Body of pancreas (tissue), 4 donors: ENCODE measurements at regions not wholly inside any gene's neighbourhood (a gene's known extent, or its start where the extent isn't known, plus 50 kb on each side); places are given as distances from the start of the nearest gene placed in this dataset.

ENCODE experiments used
- ATAC-seq: fragments of 150-250 bp; one replicate; pipeline ENCODE4 v1.9.1; 2016
- DNase-seq, 4 donors: peaks; one replicate each; pipeline ENCODE4 v3.0.0-alpha.2; 2019
- H3K27ac ChIP-seq, 4 donors: fragments of 200-600 bp; sonication (generic); 1 replicate in 3 of 4; 2 replicates in 1 of 4; pipeline versions ENCODE4 v1.5.1 to v1.6.1; 2016 to 2019; ENCODE audit warnings: mild to moderate bottlenecking in 1 of 4, mixed read lengths in 1 of 4, moderate library complexity in 1 of 4
- H3K27me3 ChIP-seq, 2 donors: fragments of 200-600 bp; sonication (generic); one replicate each; pipeline ENCODE4 v1.6.0; 2016; ENCODE audit warnings: mild to moderate bottlenecking in 1 of 2
- H3K36me3 ChIP-seq, 2 donors: fragments of 200-600 bp; sonication (generic); replicated peaks in 1 of 2; 2 replicates each; pipeline ENCODE4 v1.5.1; 2016; ENCODE audit warnings: low read depth in 2 of 2; ENCODE audit not compliant: insufficient read depth in 1 of 2
- H3K4me1 ChIP-seq: fragments of 200-600 bp; sonication (generic); one replicate; pipeline ENCODE4 v1.6.0; 2016
- H3K4me3 ChIP-seq, 2 donors: fragments of 200-600 bp; sonication (generic); 1 replicate in 1 of 2; 2 replicates in 1 of 2; pipeline ENCODE4 v1.5.1; 2016 to 2019
- H3K9me3 ChIP-seq, 3 donors: fragments of 200-600 bp; sonication (generic); 1 replicate in 2 of 3; 2 replicates in 1 of 3; pipeline ENCODE4 v1.5.1; 2016
- CTCF ChIP-seq, 7 experiments: fragments of 450-650 bp in 4 of 7; fragments of 200-600 bp in 3 of 7; sonication (generic) in 3 of 7; IDR thresholded peaks; one replicate each; pipeline ENCODE4 v1.5.1; 2016 to 2019; ENCODE audit warnings: antibody characterized with exemption in 7 of 7
- POLR2A ChIP-seq, 3 donors: fragments of 450-650 bp; IDR thresholded peaks; one replicate each; pipeline ENCODE4 v1.6.1; 2016; ENCODE audit warnings: antibody characterized with exemption in 3 of 3, mild to moderate bottlenecking in 2 of 3
- WGBS, 2 donors: methylation state at CpG; one replicate each; pipeline ENCODE4 v1.1.5; 2017; 5-methylcytosine and 5-hydroxymethylcytosine counted together
- intact Hi-C: fragments of 100-400 bp; cut with DNase I; formaldehyde crosslinking; loops from one replicate; pipeline ENCODE4 v1.15.1; 2023

DNA sequence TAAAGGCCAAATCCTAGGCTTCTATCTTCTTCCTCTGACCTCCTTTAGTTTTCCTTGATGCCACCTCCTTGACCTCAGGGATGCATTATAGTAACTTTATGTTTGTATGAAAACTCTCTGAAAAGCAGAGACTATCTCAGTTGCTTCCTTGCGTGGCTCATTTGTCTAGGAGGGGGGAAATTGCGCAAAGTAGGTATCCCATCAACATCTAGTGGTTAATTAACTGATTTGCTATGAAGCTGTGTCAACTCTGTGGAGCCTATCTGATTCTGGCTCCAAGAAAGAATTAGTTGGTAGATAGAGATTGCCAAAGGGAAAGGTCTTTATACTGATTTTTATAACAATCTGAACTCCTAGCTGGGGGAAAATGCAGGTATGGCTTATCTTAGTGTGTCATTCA, 82.1 kb upstream of the FRY start:
- WGBS, 2 donors = 65 to 72% methylated on average over 2 of the region's 2 CpGs
- no peak overlapping the region for H3K4me3 ChIP-seq
- H3K27me3 ChIP-seq = no peaks in the 10 kb centered on the region
- H3K4me1 ChIP-seq = peaks cover 59% of the 10 kb centered on the region
- DNase-seq (no peak), ATAC-seq (no peak)
- no peaks in the 10 kb centered on the region for H3K36me3 ChIP-seq
- H3K9me3 ChIP-seq = no peaks in the 10 kb centered on the region
- TF ChIP-seq CTCF (IDR thresholded peaks at IDR 0.05) = no peak
- no peak for TF ChIP-seq POLR2A (IDR thresholded peaks at IDR 0.05)
- peak overlapping the region; percentile 25 to 79 (median 58) for H3K27ac ChIP-seq
- intact Hi-C loops = no loop called here

- H3K27me3 ChIP-seq = no peaks in the 10 kb centered on the region
- H3K4me1 ChIP-seq = peaks cover 52% of the 10 kb centered on the region
- peak overlapping the region in 3 of 4 donors; percentile 57 to 79 (median 58) for H3K27ac ChIP-seq
- intact Hi-C loops = no loop called here
- ATAC-seq = no peak
- 21 to 24% methylated on average over 2 of the region's 2 CpGs for WGBS, 2 donors
- TF ChIP-seq POLR2A (IDR thresholded peaks at IDR 0.05) (no peak), CTCF (IDR thresholded peaks at IDR 0.05) (no peak)
- no peak overlapping the region for H3K4me3 ChIP-seq
- peak in 2 of 4 donors; percentile 24 to 60 for DNase-seq
- no peaks in the 10 kb centered on the region for H3K36me3 ChIP-seq
- H3K9me3 ChIP-seq = no peaks in the 10 kb centered on the region
Observed at GRCh38 chr13:31950111-31950815, 81.3 kb upstream of the FRY start.

DNA sequence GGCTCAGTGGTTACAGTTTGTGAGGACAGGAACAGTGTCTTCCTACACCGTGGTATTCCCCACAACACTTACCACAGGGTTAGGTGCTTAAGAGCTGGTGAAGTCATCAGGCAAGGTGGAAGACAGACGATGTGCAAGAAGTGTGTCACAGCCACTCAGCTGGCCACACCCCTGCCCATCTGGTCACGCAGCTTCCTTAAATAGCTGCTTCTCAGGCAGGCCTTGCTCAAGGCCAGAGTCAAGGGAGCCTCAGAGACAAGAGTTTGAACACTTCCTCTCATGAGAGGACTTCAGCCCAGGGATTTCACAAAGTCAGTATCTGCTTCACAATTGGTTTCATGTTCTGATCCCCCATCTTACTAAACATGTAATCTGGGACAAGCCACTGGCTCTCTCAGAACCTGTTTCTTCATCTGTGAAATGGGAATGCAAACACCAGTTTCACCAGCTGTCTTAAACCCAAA, 80.3 kb upstream of the FRY start:
- H3K4me1 ChIP-seq = peaks cover 50% of the 10 kb centered on the region
- H3K9me3 ChIP-seq = no peaks in the 10 kb centered on the region
- no peaks in the 10 kb centered on the region for H3K36me3 ChIP-seq
- ATAC-seq (peak; percentile 72), DNase-seq (peak; percentile 51 to 84 (median 72))
- WGBS, 2 donors = 14 to 32% methylated on average over 3 of the region's 3 CpGs
- intact Hi-C loops = no loop called here
- H3K27ac ChIP-seq = peak overlapping the region; percentile 57 to 79 (median 59)
- H3K27me3 ChIP-seq = no peaks in the 10 kb centered on the region
- H3K4me3 ChIP-seq = no peak overlapping the region
- TF ChIP-seq CTCF (IDR thresholded peaks at IDR 0.05) (no peak), POLR2A (IDR thresholded peaks at IDR 0.05) (no peak)

DNA sequence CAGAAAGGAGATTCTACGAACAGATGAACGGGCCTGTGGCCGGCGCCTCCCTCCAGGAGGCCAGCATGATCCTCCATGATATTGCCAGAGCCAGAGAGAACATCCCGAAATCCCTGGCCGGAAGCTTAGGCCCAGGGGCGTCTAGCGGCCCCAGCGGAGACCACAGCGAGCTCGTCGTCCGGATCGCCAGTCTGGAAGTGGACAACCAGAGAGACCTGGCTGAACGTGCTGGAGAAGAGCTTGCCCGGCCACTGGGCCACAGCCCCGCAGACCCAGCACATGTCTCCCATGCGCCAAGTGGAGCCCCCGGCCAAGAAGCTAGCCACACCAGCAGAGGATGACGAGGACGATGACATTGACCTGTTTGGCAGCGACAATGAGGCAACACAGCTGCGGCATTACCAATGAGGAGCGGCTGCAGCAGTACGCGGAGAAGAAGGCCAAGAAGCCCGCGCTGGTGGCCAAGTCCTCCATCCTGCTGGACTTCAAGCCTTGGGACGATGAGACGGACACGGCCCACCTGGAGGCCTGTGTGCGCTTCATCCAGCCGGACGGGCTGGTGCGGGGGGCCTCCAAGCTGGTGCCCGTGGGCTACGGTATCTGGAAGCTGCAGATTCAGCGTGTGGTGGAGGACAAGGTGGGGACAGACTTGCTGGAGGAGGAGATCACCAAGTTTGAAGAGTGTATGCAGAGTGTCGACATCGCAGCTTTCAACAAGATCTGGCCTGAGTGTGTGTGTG, 78.8 kb upstream of the FRY start:
- ATAC-seq (no peak), DNase-seq (no peak)
- Histone ChIP-seq H3K36me3 (no peaks in the 10 kb centered on the region), H3K4me3 (no peak overlapping the region), H3K9me3 (no peaks in the 10 kb centered on the region), H3K4me1 (peaks cover 48% of the 10 kb centered on the region), H3K27ac (no peak overlapping the region), H3K27me3 (no peaks in the 10 kb centered on the region)
- no peak for TF ChIP-seq CTCF (IDR thresholded peaks at IDR 0.05)
- no peak for TF ChIP-seq POLR2A (IDR thresholded peaks at IDR 0.05)
- intact Hi-C loops = no loop called here
- WGBS, 2 donors = 96% methylated on average over 30 to 40 of the region's 40 CpGs
